Activated T-helper 2 cell treated with anti-CD3 and anti-CD28 coated beads, Interferon-gamma antibody, Interleukin-2, Interleukin-4, amounts not matched to agents 10 μg/mL and 5 μg/mL and 100 μg/mL, durations not matched to agents 14 hours and 24 hours and 36 hours (primary cell): ENCODE measurements at regions not wholly inside any gene's neighbourhood (a gene's known extent, or its start where the extent isn't known, plus 50 kb on each side); places are given as distances from the start of the nearest gene placed in this dataset.
"Not testable (repeated sequence)": the region's sequence is repeated elsewhere in the genome, so short reads cannot be mapped to it uniquely, and the experiment has no call there.

Source experiments
- DNase-seq: peaks from one replicate; pipeline ENCODE4 v3.0.0; 2021; ENCODE audit warnings: low spot score
- H3K27ac Mint-ChIP-seq: one replicate; pipeline ENCODE4 v1.8.0; 2021; ENCODE audit warnings: mixed read lengths
- H3K27me3 Mint-ChIP-seq: one replicate; pipeline ENCODE4 v1.8.0; 2021; ENCODE audit warnings: low read depth, mixed read lengths
- H3K36me3 Mint-ChIP-seq: one replicate; pipeline ENCODE4 v1.8.0; 2021; ENCODE audit warnings: low read depth, mixed read lengths
- H3K4me1 Mint-ChIP-seq: one replicate; pipeline ENCODE4 v1.8.0; 2021; ENCODE audit warnings: low read depth, mixed read lengths
- H3K4me3 Mint-ChIP-seq: one replicate; pipeline ENCODE4 v1.8.0; 2021; ENCODE audit warnings: low read depth, mild to moderate bottlenecking, moderate library complexity, mixed read lengths
- H3K9me3 Mint-ChIP-seq: one replicate; pipeline ENCODE4 v1.8.0; 2021; ENCODE audit warnings: mixed read lengths
- intact Hi-C: fragments of 100-400 bp; cut with micrococcal nuclease; formaldehyde crosslinking; loops from one replicate; pipeline ENCODE4 v1.15.1; 2023

DNA sequence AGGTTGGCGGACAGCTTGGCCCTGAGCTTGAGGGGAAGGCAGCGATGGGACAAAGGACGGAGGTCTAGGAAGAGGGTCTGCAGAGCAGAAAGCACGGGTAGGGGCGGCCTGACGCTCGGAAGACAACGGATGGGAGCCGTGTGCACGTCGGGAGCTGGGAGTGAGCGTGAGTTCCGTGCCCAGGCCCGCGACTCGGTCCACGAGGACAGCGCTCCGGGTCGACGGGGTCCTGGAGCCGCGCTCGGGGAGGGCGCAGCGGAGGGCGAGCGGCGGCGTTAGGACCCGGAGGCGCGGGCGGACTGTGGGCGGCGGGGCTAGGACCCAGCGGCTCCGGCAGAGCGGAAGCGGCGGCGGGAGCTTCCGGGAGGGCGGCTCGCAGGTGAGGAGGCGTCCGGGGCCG is 149.3 kb downstream of the OR4F15 start:
- H3K9me3 Mint-ChIP-seq, H3K27ac Mint-ChIP-seq, intact Hi-C loops, H3K27me3 Mint-ChIP-seq, H3K4me1 Mint-ChIP-seq, H3K36me3 Mint-ChIP-seq, DNase-seq: not testable (repeated sequence)
- peak overlapping the region; percentile 68 for H3K4me3 Mint-ChIP-seq

DNA sequence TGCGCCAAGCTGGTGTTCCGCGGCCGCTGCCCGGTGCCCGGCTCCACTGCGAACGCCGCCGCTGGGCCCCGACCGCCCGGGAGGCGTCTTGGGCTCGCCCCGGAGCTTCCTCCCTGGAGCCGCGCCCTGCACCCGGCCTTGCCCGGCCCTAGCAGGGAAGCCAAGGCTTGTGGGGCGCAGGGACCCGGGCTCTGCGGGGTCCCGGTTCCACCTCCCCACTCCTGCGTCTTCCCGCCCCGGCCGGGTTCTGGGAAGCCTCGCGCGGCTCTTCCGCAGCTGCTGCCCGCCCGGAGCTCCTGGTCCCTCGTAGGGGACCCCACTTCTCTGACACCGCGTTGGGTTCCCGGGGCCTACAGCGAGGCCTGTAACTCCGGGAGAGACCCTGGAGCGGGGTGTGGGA is 149.8 kb downstream of the OR4F15 start:
- H3K27ac Mint-ChIP-seq, DNase-seq, H3K27me3 Mint-ChIP-seq, H3K36me3 Mint-ChIP-seq, intact Hi-C loops, H3K4me1 Mint-ChIP-seq, H3K9me3 Mint-ChIP-seq: not testable (repeated sequence)
- peak overlapping the region; percentile 49 for H3K4me3 Mint-ChIP-seq

DNA sequence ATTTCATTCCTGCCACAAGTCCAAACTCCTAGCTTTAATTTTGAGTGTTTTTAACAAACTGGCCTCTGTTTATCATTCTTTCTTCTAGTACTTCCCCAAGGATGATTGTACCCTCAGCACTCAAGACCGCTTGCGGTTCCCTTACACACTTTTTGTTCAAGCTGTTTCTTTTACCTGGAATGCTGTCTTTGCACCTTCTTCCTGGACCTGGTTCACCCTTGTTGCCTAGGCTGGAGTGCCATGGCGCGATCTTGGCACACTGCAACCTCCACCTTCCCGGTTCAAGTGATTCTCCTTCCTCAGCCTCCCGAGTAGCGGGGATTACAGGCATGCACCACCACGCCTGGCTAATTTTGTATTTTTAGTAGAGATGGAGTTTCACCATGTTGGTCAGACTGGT is 151.7 kb downstream of the OR4F15 start:
- H3K9me3 Mint-ChIP-seq, H3K4me1 Mint-ChIP-seq, H3K4me3 Mint-ChIP-seq, H3K36me3 Mint-ChIP-seq, H3K27ac Mint-ChIP-seq, DNase-seq, intact Hi-C loops, H3K27me3 Mint-ChIP-seq: not testable (repeated sequence)

DNA sequence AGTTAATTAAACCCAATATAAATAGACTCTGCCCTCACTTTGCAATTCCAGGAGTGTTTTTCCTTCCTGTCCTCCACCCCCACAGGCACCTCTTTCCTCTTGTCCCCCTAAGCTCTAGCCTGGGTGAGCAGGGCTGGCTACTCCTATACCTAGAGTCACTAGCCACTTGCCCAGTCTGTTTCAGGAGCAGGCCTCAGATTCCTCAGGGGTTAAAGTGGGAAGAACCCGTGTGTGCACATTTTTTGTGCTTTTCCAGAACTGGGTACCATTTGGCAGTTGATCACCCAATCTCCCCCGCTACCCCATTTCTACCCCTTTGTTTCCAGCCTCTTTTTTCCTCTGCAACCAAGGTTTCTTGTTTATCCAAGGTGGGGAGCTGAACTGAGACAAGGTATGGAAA is 153.4 kb downstream of the OR4F15 start:
- H3K27ac Mint-ChIP-seq, H3K9me3 Mint-ChIP-seq, intact Hi-C loops, DNase-seq, H3K4me3 Mint-ChIP-seq, H3K36me3 Mint-ChIP-seq, H3K27me3 Mint-ChIP-seq, H3K4me1 Mint-ChIP-seq: not testable (repeated sequence)

DNA sequence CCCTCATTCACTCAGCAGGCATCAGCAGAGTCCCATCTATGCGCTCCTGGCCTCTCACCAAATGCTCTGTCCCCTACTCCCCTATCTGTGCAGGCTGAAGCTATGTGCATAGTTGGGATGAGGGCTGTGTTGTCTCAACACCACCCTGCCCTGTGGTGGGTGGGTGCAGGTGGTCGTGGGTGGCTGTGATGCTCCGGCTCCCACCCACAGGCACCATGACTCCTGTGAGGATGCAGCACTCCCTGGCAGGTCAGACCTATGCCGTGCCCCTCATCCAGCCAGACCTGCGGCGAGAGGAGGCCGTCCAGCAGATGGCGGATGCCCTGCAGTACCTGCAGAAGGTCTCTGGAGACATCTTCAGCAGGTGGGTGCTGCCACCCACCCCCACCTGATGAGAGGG is 153.9 kb downstream of the OR4F15 start:
- DNase-seq, H3K9me3 Mint-ChIP-seq, H3K4me3 Mint-ChIP-seq, intact Hi-C loops, H3K27ac Mint-ChIP-seq, H3K27me3 Mint-ChIP-seq, H3K4me1 Mint-ChIP-seq, H3K36me3 Mint-ChIP-seq: not testable (repeated sequence)

DNA sequence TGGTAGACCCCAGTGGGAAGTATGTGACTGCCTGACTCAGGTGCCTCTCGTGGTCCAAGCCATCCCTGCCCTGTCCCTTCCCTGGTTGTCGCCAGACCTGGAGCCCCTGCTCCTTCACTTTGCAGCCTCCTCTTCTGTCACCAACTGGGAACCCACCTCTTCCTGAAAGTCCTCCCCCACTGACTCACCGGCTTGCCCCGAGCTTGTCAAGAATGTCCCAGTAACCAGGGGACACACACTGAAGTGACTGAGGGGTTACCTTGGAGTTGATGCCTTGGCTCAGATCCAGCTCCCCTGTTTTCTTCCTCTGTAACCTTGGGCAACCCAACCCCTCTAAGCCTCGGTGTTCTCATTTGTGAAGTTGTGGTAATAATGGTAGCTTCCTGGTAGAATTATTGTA is 155.4 kb downstream of the OR4F15 start:
- H3K4me3 Mint-ChIP-seq, H3K36me3 Mint-ChIP-seq, H3K9me3 Mint-ChIP-seq, H3K27me3 Mint-ChIP-seq, H3K27ac Mint-ChIP-seq, H3K4me1 Mint-ChIP-seq, intact Hi-C loops, DNase-seq: not testable (repeated sequence)

DNA sequence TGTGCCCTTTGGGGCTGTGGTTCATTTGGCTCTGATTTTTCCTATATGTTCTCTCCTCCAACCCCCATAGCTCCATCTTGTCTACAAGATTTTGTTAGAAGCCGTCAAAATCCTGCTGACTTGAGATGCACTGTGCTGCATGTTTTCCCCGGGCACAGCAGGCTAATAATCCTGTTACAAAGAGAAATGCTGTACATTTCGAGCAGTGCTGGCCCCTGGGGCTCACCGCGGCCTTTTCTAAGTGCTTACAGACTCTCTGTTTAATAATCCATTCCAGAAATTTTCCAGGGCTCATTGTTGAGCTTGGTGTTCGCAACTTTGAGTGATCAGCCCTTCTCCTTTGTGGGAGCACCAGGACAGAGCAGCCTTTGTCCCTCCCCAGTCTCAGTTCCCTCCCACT is 158.6 kb downstream of the OR4F15 start:
- H3K27me3 Mint-ChIP-seq, H3K9me3 Mint-ChIP-seq, H3K36me3 Mint-ChIP-seq, H3K27ac Mint-ChIP-seq, H3K4me1 Mint-ChIP-seq, H3K4me3 Mint-ChIP-seq, intact Hi-C loops, DNase-seq: not testable (repeated sequence)

DNA sequence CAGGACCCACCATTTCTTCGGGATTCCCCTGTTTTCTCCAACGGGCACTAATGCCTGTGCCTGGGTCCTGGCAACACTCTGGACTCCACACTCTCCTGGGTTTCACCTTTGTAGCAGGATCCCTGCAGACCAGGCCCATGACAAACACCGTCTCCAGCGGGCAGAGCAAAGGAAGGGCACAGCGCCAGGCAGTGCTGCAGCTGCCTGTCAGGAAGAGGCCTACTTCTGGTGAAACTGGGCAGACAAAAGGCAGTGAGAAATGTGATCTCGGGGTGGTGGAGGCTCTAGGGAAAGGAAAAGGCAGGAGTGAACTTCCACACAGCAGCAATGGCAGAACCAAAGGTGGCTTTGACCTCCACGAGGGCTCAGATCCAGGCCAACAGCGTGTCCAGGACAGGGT is 165.3 kb downstream of the OR4F15 start:
- H3K27me3 Mint-ChIP-seq, H3K4me3 Mint-ChIP-seq, H3K9me3 Mint-ChIP-seq, DNase-seq, H3K36me3 Mint-ChIP-seq, H3K4me1 Mint-ChIP-seq, intact Hi-C loops, H3K27ac Mint-ChIP-seq: not testable (repeated sequence)

DNA sequence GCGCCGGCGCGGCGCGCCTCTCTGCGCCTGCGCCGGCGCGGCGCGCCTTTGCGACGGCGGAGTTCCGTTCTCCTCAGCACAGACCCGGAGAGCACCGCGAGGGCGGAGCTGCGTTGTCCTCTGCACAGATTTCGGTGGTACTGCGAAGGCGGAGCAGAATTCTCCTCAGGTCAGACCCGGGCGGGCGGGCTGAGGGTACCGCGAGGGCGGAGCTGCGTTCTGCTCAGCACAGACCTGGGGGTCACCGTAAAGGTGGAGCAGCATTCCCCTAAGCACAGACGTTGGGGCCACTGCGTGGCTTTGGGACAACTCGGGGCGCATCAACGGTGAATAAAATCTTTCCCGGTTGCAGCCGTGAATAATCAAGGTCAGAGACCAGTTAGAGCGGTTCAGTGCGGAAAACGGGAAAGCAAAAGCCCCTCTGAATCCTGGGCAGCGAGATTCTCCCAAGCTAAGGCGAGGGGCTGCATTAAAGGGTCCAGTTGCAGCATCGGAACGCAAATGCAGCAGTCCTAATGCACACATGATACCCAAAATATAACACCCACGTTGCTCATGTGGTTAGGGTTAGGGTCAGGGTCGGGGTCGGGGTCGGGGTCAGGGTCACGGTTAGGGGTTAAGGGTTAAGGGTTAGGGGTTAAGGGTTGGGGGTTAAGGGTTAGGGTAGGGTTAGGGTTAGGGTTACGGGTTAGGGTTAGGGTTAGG is 168.4 kb downstream of the OR4F15 start:
- H3K4me1 Mint-ChIP-seq, H3K27ac Mint-ChIP-seq: not testable (repeated sequence)

More for the DNA sequence above, 168.4 kb downstream of the OR4F15 start:
- H3K27me3 Mint-ChIP-seq, H3K36me3 Mint-ChIP-seq, H3K9me3 Mint-ChIP-seq, intact Hi-C loops, H3K4me3 Mint-ChIP-seq: not testable (repeated sequence)
- peak; percentile 34 for DNase-seq
